Activated CD4-positive, alpha-beta T cell treated with anti-CD3 and anti-CD28 coated beads, Interleukin-2, Interleukin-6, amounts not matched to agents 100 ng/mL and 50 ng/mL, durations not matched to agents 16 hours and 8 hours (primary cell): ENCODE measurements at regions not wholly inside any gene's neighbourhood (a gene's known extent, or its start where the extent isn't known, plus 50 kb on each side); places are given as distances from the start of the nearest gene placed in this dataset.

Experiments used
- DNase-seq: peaks from one replicate; pipeline ENCODE4 v3.0.0-alpha.2; 2020

DNA sequence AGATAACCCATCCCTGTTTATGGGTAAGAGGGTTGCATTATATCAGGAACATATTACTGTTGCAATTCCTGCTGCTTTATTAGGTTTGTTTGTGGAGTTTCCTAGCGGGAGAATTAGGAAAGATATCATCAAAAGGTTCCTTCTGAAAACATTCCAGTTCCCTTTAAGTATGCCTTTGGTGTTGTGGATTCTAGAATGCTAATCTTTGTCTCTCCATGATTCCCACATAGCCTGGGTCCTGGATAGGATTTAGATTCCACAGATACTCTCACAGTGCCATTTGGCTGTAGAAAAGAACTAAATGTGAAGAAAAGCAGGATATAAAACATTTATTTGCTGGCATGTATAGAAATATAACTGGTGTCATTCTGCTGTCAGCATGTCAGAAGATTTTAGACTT lies 338.7 kb downstream of the PCDH18 start:
- no peak for DNase-seq

- no peak for DNase-seq
These were observed 350.9 kb downstream of the PCDH18 start for GRCh38 chr4:137181293-137181899.

- DNase-seq = no peak
These were observed 351.9 kb downstream of the PCDH18 start for GRCh38 chr4:137180349-137180748.

DNA sequence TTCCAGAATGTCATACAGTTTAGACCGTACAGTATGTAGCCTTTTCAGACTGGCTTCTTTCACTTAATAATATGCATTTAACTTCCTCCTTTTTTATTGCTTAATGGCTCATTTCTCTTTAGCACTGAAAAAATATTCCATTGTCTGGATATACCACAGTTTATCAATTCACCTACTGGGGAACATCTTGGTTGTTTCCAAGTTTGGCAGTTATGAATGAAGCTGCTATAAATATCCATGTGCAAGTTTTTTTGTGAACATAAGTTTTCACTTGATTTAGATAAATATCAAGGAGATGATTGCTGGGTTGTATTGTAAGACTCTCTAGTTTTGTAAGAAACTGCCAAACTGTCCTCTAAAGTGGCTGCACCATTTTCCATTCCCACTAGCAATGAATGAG lies 375.5 kb downstream of the PCDH18 start:
- DNase-seq = no peak

DNA sequence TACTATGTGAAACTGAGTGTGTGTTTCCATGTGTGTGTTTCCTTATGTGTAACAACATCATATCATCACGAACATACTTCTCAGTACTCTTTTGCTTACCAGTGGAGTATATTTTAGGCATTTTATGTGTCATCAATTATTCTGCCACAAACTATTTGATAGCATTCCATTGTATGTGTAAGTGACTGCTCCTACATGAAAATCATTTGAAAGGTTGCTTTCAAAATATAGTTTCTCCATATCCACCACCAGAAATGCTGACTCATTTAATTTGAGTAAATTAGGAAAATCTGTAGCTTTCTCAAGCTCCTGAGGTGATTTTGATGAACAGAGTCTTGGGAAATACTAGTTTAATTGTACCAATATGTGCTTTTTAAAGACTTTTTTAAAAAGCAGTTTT lies 376.2 kb downstream of the PCDH18 start:
- no peak for DNase-seq

GRCh38 chr4:137131201-137131600 lies 401.1 kb downstream of the PCDH18 start:
- no peak for DNase-seq

DNA sequence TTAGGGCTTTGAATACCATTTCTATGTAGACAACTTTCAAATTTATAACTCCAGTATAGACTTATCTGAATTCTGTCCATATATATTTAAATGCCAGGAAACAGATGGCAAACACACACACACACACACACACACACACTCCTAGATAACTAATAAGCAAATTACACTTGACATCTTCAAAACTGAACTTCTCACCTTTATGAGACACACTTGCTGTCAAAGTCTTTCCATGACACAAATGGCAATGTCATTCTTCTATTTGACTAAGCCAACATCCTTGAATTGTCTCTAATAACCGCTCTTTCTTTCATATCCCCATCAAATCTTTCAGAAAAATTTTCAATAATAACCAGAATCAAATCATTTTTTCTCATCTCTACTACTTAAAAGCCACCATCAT lies 402.4 kb downstream of the PCDH18 start:
- DNase-seq = no peak

DNA sequence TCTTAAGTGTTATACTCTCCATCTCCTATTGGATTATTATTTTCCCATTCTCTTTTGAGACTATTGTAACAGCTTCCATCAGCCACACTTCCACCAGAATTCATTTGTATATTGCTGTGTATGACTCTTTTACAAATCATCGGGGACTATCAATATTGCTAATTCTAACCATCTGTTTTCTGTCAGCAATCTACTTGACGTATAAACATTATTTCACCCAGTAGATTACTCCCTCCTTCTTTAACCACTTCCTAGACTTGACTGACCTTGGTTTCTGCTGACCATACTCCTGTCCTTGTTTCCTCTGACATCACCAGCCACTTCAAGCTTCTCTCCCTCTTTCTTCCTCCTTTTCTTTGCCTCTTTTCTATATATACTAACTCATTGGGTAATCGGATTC lies 402.9 kb downstream of the PCDH18 start:
- no peak for DNase-seq

- no peak for DNase-seq
These were observed 407.3 kb downstream of the PCDH18 start for GRCh38 chr4:137125011-137125410.

DNA sequence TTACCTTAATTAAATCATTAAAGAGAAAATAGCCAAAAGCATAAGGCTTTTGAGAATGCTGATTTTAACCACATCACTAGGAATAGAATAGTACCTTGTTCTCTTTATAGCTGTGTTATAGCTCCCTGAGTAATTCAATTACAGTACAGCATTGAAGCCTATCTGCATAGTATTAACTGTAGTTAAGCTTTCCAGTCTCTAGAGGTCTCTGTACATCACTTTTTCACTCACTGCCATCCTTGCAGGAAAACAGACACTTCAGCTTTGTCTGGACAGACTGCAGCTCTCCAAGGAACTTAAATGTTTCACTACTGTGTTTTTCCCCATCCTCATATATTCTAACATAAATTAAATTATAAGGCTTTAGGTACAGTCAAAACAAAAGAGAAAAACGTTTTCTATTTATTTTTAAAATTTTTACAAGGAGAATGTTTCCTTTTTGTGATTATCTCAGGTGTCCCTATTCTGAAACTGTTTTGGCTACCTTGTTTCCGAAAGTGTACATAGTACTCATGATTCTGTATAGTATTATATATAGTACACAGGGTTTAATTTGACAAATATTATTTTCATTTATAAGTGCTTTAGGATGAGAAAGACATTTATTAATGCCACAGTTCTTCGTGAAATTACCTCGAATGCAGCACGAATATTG lies 407.9 kb downstream of the PCDH18 start:
- DNase-seq = peak; percentile 19

DNA sequence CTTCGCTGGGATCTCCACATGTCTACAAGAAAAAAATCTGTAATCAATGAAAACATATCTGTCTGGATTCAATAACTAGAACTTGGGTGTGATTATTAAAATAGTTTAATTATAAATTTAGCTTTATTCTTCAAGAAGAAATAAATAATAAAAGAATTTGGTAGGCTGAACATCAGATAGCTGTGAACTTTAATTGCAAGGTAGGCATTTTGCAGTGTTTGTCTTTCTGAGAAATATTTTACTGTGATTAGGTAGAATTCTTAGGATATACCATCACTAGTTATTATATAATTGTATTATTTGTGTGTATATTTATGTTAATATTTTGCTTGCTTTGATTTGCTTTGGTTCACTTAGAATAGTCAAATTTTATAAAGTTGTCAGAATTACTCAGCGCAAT lies 409.4 kb downstream of the PCDH18 start:
- DNase-seq = no peak

- no peak for DNase-seq
These were observed 416.1 kb downstream of the PCDH18 start for GRCh38 chr4:137116144-137116543.

GRCh38 chr4:137106733-137107132 lies 425.6 kb downstream of the PCDH18 start:
- no peak for DNase-seq

DNA sequence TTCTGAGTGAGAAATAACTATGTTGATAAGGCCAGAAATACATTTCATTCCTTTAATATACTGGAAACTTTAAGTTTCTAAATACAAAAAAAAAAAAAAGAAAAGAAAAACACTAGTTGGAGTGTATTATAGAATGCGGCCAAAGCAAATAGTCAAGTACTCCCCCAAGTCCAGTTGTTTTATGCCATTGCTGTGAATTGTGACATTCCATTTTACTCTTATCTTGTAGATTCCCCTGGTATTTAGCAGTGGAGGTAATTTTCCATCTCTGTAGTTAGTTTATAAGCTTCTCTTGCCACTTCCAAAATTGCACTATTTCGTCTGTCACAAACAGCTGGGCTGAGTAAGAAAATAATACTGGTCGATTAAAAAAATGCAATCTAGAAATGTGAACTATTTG lies 426.0 kb downstream of the PCDH18 start:
- DNase-seq = no peak

DNA sequence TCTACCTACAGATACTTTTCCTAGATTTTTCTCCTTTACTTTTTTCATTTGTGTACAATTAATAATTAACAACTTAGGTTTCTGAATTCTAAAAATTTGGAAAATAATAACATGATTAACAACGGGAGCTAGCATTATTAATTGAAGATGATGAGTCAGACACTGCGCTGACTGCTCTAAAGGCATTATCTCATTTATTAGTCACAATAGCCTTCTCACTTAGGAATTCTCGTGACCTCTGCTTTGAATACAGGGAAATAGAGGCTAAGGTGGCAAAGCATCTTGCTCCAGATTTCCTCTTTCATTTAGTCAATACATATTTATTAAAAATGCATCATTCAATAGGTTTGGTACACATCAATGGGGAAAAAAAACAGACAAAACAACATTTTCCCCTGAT lies 441.3 kb downstream of the PCDH18 start:
- no peak for DNase-seq

GRCh38 chr4:137083571-137084135 lies 448.6 kb downstream of the PCDH18 start:
- DNase-seq = no peak

GRCh38 chr4:137082061-137082460 lies 450.2 kb downstream of the PCDH18 start:
- no peak for DNase-seq

- DNase-seq = no peak
These were observed 455.4 kb downstream of the PCDH18 start for GRCh38 chr4:137076908-137077307.

DNA sequence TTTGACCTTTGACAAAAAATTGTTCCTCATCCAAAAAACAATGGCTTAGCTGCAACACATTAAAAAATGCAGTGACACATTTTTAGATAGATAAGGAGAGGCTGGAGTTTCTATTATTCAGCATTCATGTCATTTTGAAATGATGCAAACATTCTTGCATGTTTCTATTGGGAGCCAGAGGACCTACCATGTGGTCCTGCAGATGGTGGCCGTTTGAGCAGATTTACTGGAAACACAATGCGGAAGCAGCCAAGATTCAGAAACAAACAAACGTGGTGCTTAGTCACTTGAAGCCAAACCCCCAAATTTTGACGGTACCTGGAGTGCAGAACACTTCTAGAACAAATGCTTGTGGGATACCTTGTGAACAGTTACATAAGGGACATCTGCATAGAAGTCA lies 456.7 kb downstream of the PCDH18 start:
- no peak for DNase-seq

DNA sequence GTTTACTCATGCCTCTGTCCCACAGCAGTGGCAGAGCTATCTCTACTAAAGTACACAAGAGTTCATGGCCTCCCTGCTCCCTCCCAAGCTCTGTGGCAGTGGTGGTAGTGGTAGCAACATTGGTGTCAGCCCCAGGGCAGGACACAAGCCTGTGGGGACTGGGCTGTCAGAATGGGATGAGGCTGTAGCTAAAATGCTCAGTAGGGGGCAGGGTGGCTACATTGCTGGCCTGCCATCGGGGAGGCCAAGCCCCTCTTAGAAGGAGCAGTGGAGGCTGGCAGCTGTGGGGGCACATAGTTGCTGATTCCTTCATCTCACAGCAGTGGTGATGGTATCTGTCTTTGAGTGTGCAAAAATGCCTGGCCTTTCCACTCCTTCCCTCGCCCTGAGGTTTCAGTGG lies 461.7 kb downstream of the PCDH18 start:
- DNase-seq = no peak

DNA sequence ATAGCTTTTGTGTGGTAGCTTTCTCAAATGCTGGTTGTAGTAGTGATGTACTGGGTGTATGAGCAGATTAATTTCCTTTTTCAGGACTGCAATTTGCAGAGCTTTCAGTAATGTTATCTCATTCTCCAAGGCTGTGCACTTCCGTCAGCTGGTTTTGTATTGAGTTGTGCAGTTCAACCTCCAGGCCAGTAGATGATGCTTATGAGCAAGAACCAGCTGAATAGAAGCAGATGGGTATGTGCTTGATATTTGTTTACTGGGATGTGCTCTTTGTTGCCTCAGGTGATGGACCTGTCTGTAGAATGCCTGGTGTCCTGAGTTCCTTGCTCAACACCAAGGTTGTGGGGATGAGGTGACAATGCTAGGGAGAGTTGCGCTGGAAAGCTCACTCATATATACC lies 462.8 kb downstream of the PCDH18 start:
- DNase-seq = peak; percentile 0

GRCh38 chr4:137067735-137068134 lies 464.6 kb downstream of the PCDH18 start:
- DNase-seq = no peak

- DNase-seq = no peak
These were observed 467.0 kb downstream of the PCDH18 start for GRCh38 chr4:137065311-137065710.

- DNase-seq = no peak
These were observed 468.3 kb downstream of the PCDH18 start for GRCh38 chr4:137063961-137064360.

DNA sequence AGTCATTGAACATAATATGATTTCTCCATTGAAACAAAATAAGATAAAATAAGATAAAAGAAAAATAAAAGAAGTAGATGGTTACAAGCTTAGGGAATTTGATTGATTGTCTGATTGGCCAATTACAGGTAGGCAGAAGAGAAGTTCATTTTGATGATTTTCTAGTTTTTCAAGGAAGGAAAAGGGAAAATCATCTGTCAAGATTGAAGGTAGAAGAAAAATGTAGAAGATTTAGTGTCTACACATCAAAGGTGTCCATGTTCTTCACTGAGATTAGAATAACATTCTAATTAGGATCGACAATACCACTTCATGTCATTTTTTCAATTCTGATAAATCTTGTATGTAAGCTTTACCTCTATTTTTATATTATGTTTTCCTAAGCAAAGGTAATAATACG lies 489.1 kb downstream of the PCDH18 start:
- no peak for DNase-seq
